C4-2B (cell line): ENCODE measurements at regions not wholly inside any gene's neighbourhood (a gene's known extent, or its start where the extent isn't known, plus 50 kb on each side); places are given as distances from the start of the nearest gene placed in this dataset.

Experiments
- ZFX ChIP-seq: fragments of 450-650 bp; IDR thresholded peaks from 2 replicates; pipeline ENCODE4 v1.6.1; 2017
- TF ChIP-seq, protein P1 (sequence below): fragments of 450-650 bp; conservative IDR thresholded peaks from 2 replicates; pipeline ENCODE4 v1.5.1; 2017; ENCODE audit warnings: mild to moderate bottlenecking

DNA sequence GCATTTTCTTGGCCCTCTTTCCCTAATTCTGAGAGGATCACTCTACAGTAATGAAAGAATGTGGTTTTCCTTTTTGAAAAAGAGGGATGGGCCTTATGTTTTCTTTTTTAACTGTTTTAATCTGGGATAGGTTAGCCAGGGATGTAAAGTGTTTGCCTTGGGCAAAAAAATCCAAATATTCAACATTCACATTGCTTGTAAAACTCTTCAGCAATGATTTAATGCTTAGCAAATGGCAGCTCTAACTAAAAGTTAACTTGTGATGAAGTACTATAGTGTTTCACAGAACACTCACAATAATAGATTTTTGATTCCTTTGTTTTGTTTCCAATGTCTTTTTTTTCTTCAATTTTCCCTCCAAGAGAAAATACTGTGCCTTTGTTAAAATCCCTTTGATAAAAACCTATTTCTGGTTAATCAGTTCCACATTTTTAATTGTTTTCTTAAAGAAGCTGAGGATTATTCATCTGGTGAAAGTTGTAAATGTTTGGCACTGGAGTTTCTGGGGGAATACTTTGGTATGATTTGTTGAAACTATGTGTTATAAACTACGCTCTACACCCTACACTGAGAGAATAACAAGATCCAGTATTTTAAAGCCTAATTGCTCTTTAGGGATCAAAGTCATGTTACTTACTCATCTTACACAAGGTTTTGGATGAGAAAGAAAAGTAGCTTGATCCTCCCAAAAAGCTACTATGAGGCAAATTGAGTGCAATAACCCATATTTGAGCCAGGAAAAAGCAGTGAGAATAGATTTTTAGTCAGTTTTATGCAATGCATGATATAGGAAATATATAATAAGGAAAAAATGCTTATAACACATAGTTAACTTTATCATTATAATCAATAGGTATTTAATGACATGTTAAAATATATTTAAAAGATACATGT lies 335.8 kb downstream of the EPHA7 start:
- TF ChIP-seq, protein P1, sequence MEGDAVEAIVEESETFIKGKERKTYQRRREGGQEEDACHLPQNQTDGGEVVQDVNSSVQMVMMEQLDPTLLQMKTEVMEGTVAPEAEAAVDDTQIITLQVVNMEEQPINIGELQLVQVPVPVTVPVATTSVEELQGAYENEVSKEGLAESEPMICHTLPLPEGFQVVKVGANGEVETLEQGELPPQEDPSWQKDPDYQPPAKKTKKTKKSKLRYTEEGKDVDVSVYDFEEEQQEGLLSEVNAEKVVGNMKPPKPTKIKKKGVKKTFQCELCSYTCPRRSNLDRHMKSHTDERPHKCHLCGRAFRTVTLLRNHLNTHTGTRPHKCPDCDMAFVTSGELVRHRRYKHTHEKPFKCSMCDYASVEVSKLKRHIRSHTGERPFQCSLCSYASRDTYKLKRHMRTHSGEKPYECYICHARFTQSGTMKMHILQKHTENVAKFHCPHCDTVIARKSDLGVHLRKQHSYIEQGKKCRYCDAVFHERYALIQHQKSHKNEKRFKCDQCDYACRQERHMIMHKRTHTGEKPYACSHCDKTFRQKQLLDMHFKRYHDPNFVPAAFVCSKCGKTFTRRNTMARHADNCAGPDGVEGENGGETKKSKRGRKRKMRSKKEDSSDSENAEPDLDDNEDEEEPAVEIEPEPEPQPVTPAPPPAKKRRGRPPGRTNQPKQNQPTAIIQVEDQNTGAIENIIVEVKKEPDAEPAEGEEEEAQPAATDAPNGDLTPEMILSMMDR, result no peak
- no peak for TF ChIP-seq ZFX
